ENCODE measurements at regions not wholly inside any gene's neighbourhood (a gene's known extent, or its start where the extent isn't known, plus 50 kb on each side); places are given as distances from the start of the nearest gene placed in this dataset.
A peak's percentile ranks its signal among the peaks of the same experiment; 100 is the strongest.

GRCh38 chr11:115955803-115956202 lies 451.6 kb upstream of the CADM1 start:
- Histone ChIP-seq H3K27ac (no peak overlapping the region), H3K4me1 (peaks cover 0 to under 1% (median 0%) of the 10 kb centered on the region in 4 donors), H3K36me3 (no peaks in the 10 kb centered on the region), H3K27me3 (no peaks in the 10 kb centered on the region), H3K4me3 (no peak overlapping the region), H3K9me3 (peaks cover 0 to 18% (median 3%) of the 10 kb centered on the region in 4 donors)
- TF ChIP-seq EP300 (IDR thresholded peaks at IDR 0.05) (no peak), POLR2A (IDR thresholded peaks at IDR 0.05) (no peak), CTCF (IDR thresholded peaks at IDR 0.05) (no peak)
- no peak for DNase-seq (ENCODE audit: low spot score in 2 of 2)
- 64 to 65% methylated on average over 2 of the region's 2 CpGs for WGBS, 2 donors

GRCh38 chr11:115950660-115951059 lies 446.4 kb upstream of the CADM1 start:
- H3K27ac ChIP-seq, result no peak overlapping the region
- no peaks in the 10 kb centered on the region for H3K36me3 ChIP-seq
- 84 to 92% methylated on average over 2 of the region's 2 CpGs for WGBS, 2 donors
- H3K9me3 ChIP-seq, result peaks cover 0 to 38% (median 7%) of the 10 kb centered on the region in 4 donors
- no peak for TF ChIP-seq POLR2A (IDR thresholded peaks at IDR 0.05)
- no peak for TF ChIP-seq EP300 (IDR thresholded peaks at IDR 0.05)
- TF ChIP-seq CTCF (IDR thresholded peaks at IDR 0.05), result no peak
- no peak for DNase-seq (ENCODE audit: low spot score in 2 of 2)
- no peak overlapping the region for H3K4me3 ChIP-seq
- no peaks in the 10 kb centered on the region for H3K27me3 ChIP-seq
- no peaks in the 10 kb centered on the region for H3K4me1 ChIP-seq

- no peak overlapping the region for H3K27ac ChIP-seq
- H3K27me3 ChIP-seq, result no peaks in the 10 kb centered on the region
- H3K9me3 ChIP-seq, result peaks cover 0 to 10% (median 0%) of the 10 kb centered on the region in 4 donors
- WGBS, 2 donors, result 68 to 81% methylated on average over 8 of the region's 8 CpGs
- no peak overlapping the region for H3K4me3 ChIP-seq
- TF ChIP-seq CTCF (IDR thresholded peaks at IDR 0.05) (no peak), POLR2A (IDR thresholded peaks at IDR 0.05) (no peak), EP300 (IDR thresholded peaks at IDR 0.05) (no peak)
- peaks cover 0 to under 1% (median 0%) of the 10 kb centered on the region in 4 donors for H3K4me1 ChIP-seq
- no peaks in the 10 kb centered on the region for H3K36me3 ChIP-seq
- DNase-seq (ENCODE audit: low spot score in 2 of 2), result no peak
Measured at GRCh38 chr11:115944596-115944995, 440.4 kb upstream of the CADM1 start.

GRCh38 chr11:115942011-115942410 lies 437.8 kb upstream of the CADM1 start:
- H3K4me1 ChIP-seq, result peaks cover 0 to 6% (median 0%) of the 10 kb centered on the region in 4 donors
- no peak overlapping the region for H3K4me3 ChIP-seq
- H3K9me3 ChIP-seq, result no peaks in the 10 kb centered on the region
- no peak for TF ChIP-seq CTCF (IDR thresholded peaks at IDR 0.05)
- TF ChIP-seq EP300 (IDR thresholded peaks at IDR 0.05), result no peak
- TF ChIP-seq POLR2A (IDR thresholded peaks at IDR 0.05), result no peak
- H3K27ac ChIP-seq, result peak overlapping the region in 2 of 4 donors; percentile 34 to 63
- WGBS, 2 donors, result 75 to 91% methylated on average over 2 of the region's 2 CpGs
- H3K27me3 ChIP-seq, result no peaks in the 10 kb centered on the region
- no peaks in the 10 kb centered on the region for H3K36me3 ChIP-seq
- no peak for DNase-seq (ENCODE audit: low spot score in 2 of 2)

GRCh38 chr11:115941481-115941993 lies 437.3 kb upstream of the CADM1 start:
- Histone ChIP-seq H3K4me3 (no peak overlapping the region), H3K4me1 (peaks cover 0 to 6% (median 0%) of the 10 kb centered on the region in 4 donors), H3K27me3 (no peaks in the 10 kb centered on the region), H3K9me3 (no peaks in the 10 kb centered on the region), H3K27ac (peak overlapping the region in 2 of 4 donors; percentile 34 to 63), H3K36me3 (no peaks in the 10 kb centered on the region)
- peak in 1 of 2 donors; percentile 20 for DNase-seq (ENCODE audit: low spot score in 2 of 2)
- 47 to 52% methylated on average over 15 of the region's 15 CpGs for WGBS, 2 donors
- TF ChIP-seq EP300 (IDR thresholded peaks at IDR 0.05) (peak in 1 of 2 donors; percentile 62), POLR2A (IDR thresholded peaks at IDR 0.05) (no peak), CTCF (IDR thresholded peaks at IDR 0.05) (no peak)
